IMR-90 (cell line): ENCODE measurements at regions not wholly inside any gene's neighbourhood (a gene's known extent, or its start where the extent isn't known, plus 50 kb on each side); places are given as distances from the start of the nearest gene placed in this dataset.

Source experiments
- ATAC-seq: fragments of 200-7000 bp; cut with Tn5 transposase; 2 replicates; pipeline ENCODE4 v1.9.1; 2020; ENCODE audit warnings: low read depth, mild to moderate bottlenecking, moderate library complexity
- BruUV-seq: library from RNA; stranded (reverse); fragments of 400-500 nt; replicated peaks from 2 replicates; lab custom pipeline; 2021; lab: Mats Ljungman, UMichigan
- CTCF ChIA-PET: fragments of 300-600 bp; formaldehyde crosslinking; extraction: SDS; loops from one replicate; lab custom pipeline; 2021; ENCODE audit warnings: antibody characterized with exemption; lab: Yijun Ruan, JAX
- POLR2A ChIA-PET: fragments of 300-600 bp; sonication (Branson Sonifier 250); formaldehyde crosslinking; loops from one replicate; lab custom pipeline; 2022; ENCODE audit warnings: antibody characterized with exemption; ENCODE audit not compliant: unreplicated experiment; lab: Charles Lee
- DNase-seq: peaks from one replicate; pipeline ENCODE4 v3.0.0; 2013
- H2AFZ ChIP-seq: replicated peaks from 2 replicates; pipeline ENCODE3; 2013; ENCODE audit warnings: low read length, mild to moderate bottlenecking; ENCODE audit not compliant: poor library complexity
- H2AK5ac ChIP-seq: 2 replicates; pipeline ENCODE4 v1.6.1; 2013; ENCODE audit warnings: low read depth, low read length, inconsistent platforms
- H2AK9ac ChIP-seq: replicated peaks from 2 replicates; pipeline ENCODE3; 2013; ENCODE audit warnings: mild to moderate bottlenecking, low read depth, low read length, moderate library complexity; ENCODE audit not compliant: poor library complexity
- H2BK120ac ChIP-seq: 2 replicates; pipeline ENCODE4 v1.6.1; 2013; ENCODE audit warnings: low read depth, low read length, inconsistent platforms
- H2BK15ac ChIP-seq: 3 replicates; pipeline ENCODE4 v1.6.1; 2013; ENCODE audit warnings: low read depth, low read length, inconsistent platforms
- H2BK20ac ChIP-seq: 2 replicates; pipeline ENCODE4 v1.6.1; 2013; ENCODE audit warnings: low read depth, mild to moderate bottlenecking, inconsistent platforms, low read length, moderate library complexity
- H2BK5ac ChIP-seq: 2 replicates; pipeline ENCODE4 v1.6.1; 2013; ENCODE audit warnings: mild to moderate bottlenecking, low read depth, low read length, inconsistent platforms; ENCODE audit not compliant: poor library complexity, severe bottlenecking
- H3K14ac ChIP-seq: replicated peaks from 2 replicates; pipeline ENCODE4 v1.6.1; 2013; ENCODE audit warnings: low read depth, low read length, inconsistent platforms
- H3K18ac ChIP-seq: 2 replicates; pipeline ENCODE4 v1.6.1; 2013; ENCODE audit warnings: low read depth, low read length, control low read depth
- H3K23ac ChIP-seq: 2 replicates; pipeline ENCODE4 v1.6.1; 2013; ENCODE audit warnings: low read depth, low read length, inconsistent platforms
- H3K27ac ChIP-seq: 2 replicates; pipeline ENCODE4 v1.5.1; 2013; ENCODE audit warnings: mild to moderate bottlenecking, control low read depth, low read length; ENCODE audit not compliant: insufficient read depth
- H3K27me3 ChIP-seq: 2 replicates; pipeline ENCODE4 v1.6.1; 2013; ENCODE audit warnings: low read length; ENCODE audit not compliant: control insufficient read depth, insufficient read depth
- H3K36me3 ChIP-seq: 2 replicates; pipeline ENCODE4 v1.6.1; 2013; ENCODE audit warnings: low read length, mixed read lengths; ENCODE audit not compliant: control insufficient read depth, insufficient read depth
- H3K4ac ChIP-seq: 2 replicates; pipeline ENCODE4 v1.6.1; 2013; ENCODE audit warnings: low read depth, low read length, inconsistent platforms
- H3K4me1 ChIP-seq: 2 replicates; pipeline ENCODE4 v1.6.1; 2013; ENCODE audit warnings: low read length, mixed read lengths; ENCODE audit not compliant: control insufficient read depth, insufficient read depth
- H3K4me2 ChIP-seq: 2 replicates; pipeline ENCODE4 v1.6.1; 2013; ENCODE audit warnings: low read depth, mild to moderate bottlenecking, control low read depth, low read length, moderate library complexity
- H3K4me3 ChIP-seq: 2 replicates; pipeline ENCODE4 v1.5.1; 2013; ENCODE audit warnings: low read depth, mild to moderate bottlenecking, control low read depth, low read length, moderate library complexity; ENCODE audit not compliant: insufficient read depth
- H3K56ac ChIP-seq: 2 replicates; pipeline ENCODE4 v1.6.1; 2013; ENCODE audit warnings: low read length, inconsistent platforms; ENCODE audit not compliant: insufficient read depth; ENCODE audit errors: extremely low read depth
- H3K79me1 ChIP-seq, 2 experiments: 2 replicates each; pipeline ENCODE4 v1.6.1; 2013; ENCODE audit warnings: low read length in 2 of 2, inconsistent platforms in 1 of 2, low read depth in 1 of 2
- H3K9ac ChIP-seq: 2 replicates; pipeline ENCODE4 v1.6.1; 2013; ENCODE audit warnings: low read depth, low read length, control low read depth
- H3K9me1 ChIP-seq: 2 replicates; pipeline ENCODE4 v1.6.1; 2013; ENCODE audit warnings: low read length, inconsistent platforms; ENCODE audit not compliant: insufficient read depth
- H3K9me3 ChIP-seq: 2 replicates; pipeline ENCODE4 v1.6.1; 2013; ENCODE audit warnings: low read length; ENCODE audit not compliant: control insufficient read depth, insufficient read depth
- H4K20me1 ChIP-seq: 2 replicates; pipeline ENCODE4 v1.6.1; 2013; ENCODE audit warnings: low read length, inconsistent platforms; ENCODE audit not compliant: insufficient read depth
- H4K5ac ChIP-seq: 2 replicates; pipeline ENCODE4 v1.6.1; 2013; ENCODE audit warnings: mild to moderate bottlenecking, low read depth, low read length, control low read depth
- H4K8ac ChIP-seq, 2 experiments: 2 replicates each; pipeline ENCODE4 v1.6.1; 2013; ENCODE audit warnings: low read depth in 2 of 2, low read length in 2 of 2, control low read depth in 1 of 2, inconsistent platforms in 1 of 2
- H4K91ac ChIP-seq: 2 replicates; pipeline ENCODE4 v1.6.1; 2013; ENCODE audit warnings: low read depth, low read length, inconsistent platforms; ENCODE audit not compliant: insufficient read depth
- MXI1 ChIP-seq: IDR thresholded peaks from 2 replicates; pipeline ENCODE4 v1.6.1; 2012; ENCODE audit warnings: low read depth, mild to moderate bottlenecking, low read length, moderate library complexity, borderline replicate concordance
- NFE2L2 ChIP-seq: fragments of 150-350 bp; IDR thresholded peaks from 2 replicates; pipeline ENCODE4 v1.6.1; 2016; ENCODE audit warnings: low read depth, mild to moderate bottlenecking, low read length
- RFX5 ChIP-seq: IDR thresholded peaks from 2 replicates; pipeline ENCODE4 v1.8.0; 2012; ENCODE audit warnings: low read depth, mild to moderate bottlenecking, low read length, moderate library complexity
- WGBS, 2 experiments: methylation state at CpG; one replicate each; pipeline versions ENCODE4 v1.1.5 to v1.1.7; 2013; ENCODE audit warnings: missing lambda C conversion rate in 2 of 2; ENCODE audit not compliant: insufficient read length in 1 of 2; ENCODE audit errors: extremely low coverage in 2 of 2; 5-methylcytosine and 5-hydroxymethylcytosine counted together
- dilution Hi-C: fragments of 300-500 bp; cut with HindIII; formaldehyde crosslinking; loops from one replicate; pipeline ENCODE4 v1.14.3; 2018; ENCODE audit warnings: low sequenced_read_pairs; ENCODE audit not compliant: unreplicated experiment
- in situ Hi-C: fragments of 300-500 bp; cut with MboI; formaldehyde crosslinking; loops from 3 replicates; pipeline ENCODE4 v1.14.3; 2019; ENCODE audit warnings: low sequenced_read_pairs, inconsistent platforms, mixed read lengths
- intact Hi-C: fragments of 100-400 bp; cut with micrococcal nuclease; formaldehyde crosslinking; loops from 2 replicates; pipeline ENCODE4 v1.10.0; 2022

DNA sequence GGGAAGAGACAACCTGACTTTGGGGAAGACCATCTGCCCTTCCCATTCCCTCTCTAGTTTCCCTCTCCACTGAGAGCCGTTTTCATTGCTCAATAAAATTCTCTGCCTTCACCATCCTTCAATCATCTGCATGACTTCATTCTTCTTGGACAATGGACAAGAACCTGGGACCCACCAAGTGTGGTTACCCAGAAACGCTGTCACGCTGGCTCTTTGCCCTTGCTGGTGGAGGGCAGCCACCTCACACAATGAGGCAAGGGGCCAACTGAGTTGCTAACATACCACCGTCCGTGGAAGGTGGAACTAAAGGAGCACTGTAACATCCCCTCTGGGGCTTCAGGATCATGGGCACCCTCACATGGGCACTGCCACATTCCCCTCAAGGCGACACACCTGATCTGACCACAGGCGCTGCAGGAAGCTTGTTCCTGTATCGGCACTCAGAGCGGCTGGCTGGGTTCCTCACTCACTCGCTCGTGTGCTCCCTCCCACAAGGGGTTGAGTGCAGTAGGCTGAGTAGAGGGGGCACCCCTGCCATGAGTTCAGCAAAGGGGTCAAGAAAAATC lies 652.4 kb downstream of the PLPP3 start:
- TF ChIP-seq NFE2L2 (no peak), MXI1 (no peak), RFX5 (no peak)
- Histone ChIP-seq H4K5ac (no peak overlapping the region), H3K9me1 (peaks cover 4% of the 10 kb centered on the region; the same call in 1 of the 2 replicates), H4K91ac (no peak overlapping the region), H2AK9ac (peak overlapping the region; percentile 31), H2BK5ac (no peak overlapping the region), H3K27ac (no peak overlapping the region), H3K4me2 (no peak overlapping the region), H3K27me3 (no peaks in the 10 kb centered on the region), H3K79me1 (no peaks in the 10 kb centered on the region), H3K36me3 (no peaks in the 10 kb centered on the region), H2BK120ac (no peak overlapping the region), H3K9ac (no peak overlapping the region), H3K4me3 (no peak overlapping the region), H3K4me1 (peaks cover 8% of the 10 kb centered on the region), H2BK20ac (no peak overlapping the region), H4K20me1 (no peaks in the 10 kb centered on the region), H3K14ac (no peak overlapping the region; the same call in 1 of the 2 replicates), H2BK15ac (no peak overlapping the region), H3K4ac (no peak overlapping the region), H3K23ac (no peak overlapping the region), H3K9me3 (no peaks in the 10 kb centered on the region), H2AFZ (no peak overlapping the region), H4K8ac (no peak overlapping the region), H3K56ac (no peak overlapping the region), H3K18ac (no peak overlapping the region; the same call in 1 of the 2 replicates), H2AK5ac (no peak overlapping the region)
- in situ Hi-C loops (no loop called here), intact Hi-C loops (no loop called here), dilution Hi-C loops (no loop called here)
- DNase-seq, result no peak
- no TSS peak for BruUV-seq
- CTCF ChIA-PET, result no interaction called here
- 83% methylated on average over 4 of the region's 11 CpGs; no CpG with 5 or more reads in 1 of the 2 experiments for WGBS, 2 experiments
- POLR2A ChIA-PET, result no interaction called here
- ATAC-seq, result no peak
